ENCODE measurements at regions not wholly inside any gene's neighbourhood (a gene's known extent, or its start where the extent isn't known, plus 50 kb on each side); places are given as distances from the start of the nearest gene placed in this dataset.

DNA sequence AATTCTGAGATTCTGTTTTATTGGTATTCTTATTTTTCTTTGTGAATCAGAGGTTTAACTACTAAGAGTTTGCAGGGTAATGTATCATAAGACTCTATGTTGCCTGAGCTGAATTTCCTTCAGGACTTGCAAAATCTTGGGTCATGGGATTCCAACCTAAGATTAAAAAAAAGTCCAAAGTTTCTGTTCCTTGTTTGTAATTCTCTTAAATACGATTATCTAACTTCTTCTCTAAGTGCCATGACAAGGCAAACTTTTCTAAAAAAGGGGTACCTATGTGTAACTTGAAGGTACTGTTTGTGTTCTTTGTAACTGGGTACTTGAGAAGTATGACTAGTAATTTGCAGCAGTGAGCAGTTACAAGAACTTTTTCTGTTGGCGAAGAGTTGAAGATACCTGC is 181.3 kb upstream of the ZEB2 start:
- H4K20me1 ChIP-seq (ENCODE audit: control insufficient read depth, extremely low read depth, insufficient read depth, low read length): no peaks in the 10 kb centered on the region
- H3K36me3 ChIP-seq (ENCODE audit: control insufficient read depth, insufficient read depth, low read length): no peaks in the 10 kb centered on the region
- DNase-seq (ENCODE audit: low read depth in 2 of 2): no peak
- no peaks in the 10 kb centered on the region for H3K79me2 ChIP-seq (ENCODE audit: control insufficient read depth, insufficient read depth, low read length)
- no peak overlapping the region for H3K27ac ChIP-seq (ENCODE audit: insufficient read depth, low read length)
- H3K4me3 ChIP-seq (replicated peaks in 1 of 4; ENCODE audit: control extremely low read depth in 1 of 4, insufficient read depth in 1 of 4, low read depth in 3 of 4, low read length in 4 of 4): no peak overlapping the region
- H3K9ac ChIP-seq (ENCODE audit: insufficient read depth, low read length): no peak overlapping the region
- no peaks in the 10 kb centered on the region for H3K4me1 ChIP-seq (ENCODE audit: control insufficient read depth, extremely low read depth, insufficient read depth, low read length)
- H3K27me3 ChIP-seq (ENCODE audit: control insufficient read depth, insufficient read depth, low read length): no peaks in the 10 kb centered on the region
- H2AFZ ChIP-seq (ENCODE audit: low read length): no peak overlapping the region
- no peak overlapping the region for H3K4me2 ChIP-seq (ENCODE audit: extremely low read depth, insufficient read depth, low read length)
- no peaks in the 10 kb centered on the region for H3K9me3 ChIP-seq (ENCODE audit: control insufficient read depth, insufficient read depth, low read depth, low read length)
- TF ChIP-seq, protein P1, sequence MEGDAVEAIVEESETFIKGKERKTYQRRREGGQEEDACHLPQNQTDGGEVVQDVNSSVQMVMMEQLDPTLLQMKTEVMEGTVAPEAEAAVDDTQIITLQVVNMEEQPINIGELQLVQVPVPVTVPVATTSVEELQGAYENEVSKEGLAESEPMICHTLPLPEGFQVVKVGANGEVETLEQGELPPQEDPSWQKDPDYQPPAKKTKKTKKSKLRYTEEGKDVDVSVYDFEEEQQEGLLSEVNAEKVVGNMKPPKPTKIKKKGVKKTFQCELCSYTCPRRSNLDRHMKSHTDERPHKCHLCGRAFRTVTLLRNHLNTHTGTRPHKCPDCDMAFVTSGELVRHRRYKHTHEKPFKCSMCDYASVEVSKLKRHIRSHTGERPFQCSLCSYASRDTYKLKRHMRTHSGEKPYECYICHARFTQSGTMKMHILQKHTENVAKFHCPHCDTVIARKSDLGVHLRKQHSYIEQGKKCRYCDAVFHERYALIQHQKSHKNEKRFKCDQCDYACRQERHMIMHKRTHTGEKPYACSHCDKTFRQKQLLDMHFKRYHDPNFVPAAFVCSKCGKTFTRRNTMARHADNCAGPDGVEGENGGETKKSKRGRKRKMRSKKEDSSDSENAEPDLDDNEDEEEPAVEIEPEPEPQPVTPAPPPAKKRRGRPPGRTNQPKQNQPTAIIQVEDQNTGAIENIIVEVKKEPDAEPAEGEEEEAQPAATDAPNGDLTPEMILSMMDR (conservative IDR thresholded peaks at IDR 0.05 in 1 of 2, IDR thresholded peaks at IDR 0.05 in 1 of 2; ENCODE audit: low read depth in 1 of 2, low read length in 2 of 2): no peak

DNA sequence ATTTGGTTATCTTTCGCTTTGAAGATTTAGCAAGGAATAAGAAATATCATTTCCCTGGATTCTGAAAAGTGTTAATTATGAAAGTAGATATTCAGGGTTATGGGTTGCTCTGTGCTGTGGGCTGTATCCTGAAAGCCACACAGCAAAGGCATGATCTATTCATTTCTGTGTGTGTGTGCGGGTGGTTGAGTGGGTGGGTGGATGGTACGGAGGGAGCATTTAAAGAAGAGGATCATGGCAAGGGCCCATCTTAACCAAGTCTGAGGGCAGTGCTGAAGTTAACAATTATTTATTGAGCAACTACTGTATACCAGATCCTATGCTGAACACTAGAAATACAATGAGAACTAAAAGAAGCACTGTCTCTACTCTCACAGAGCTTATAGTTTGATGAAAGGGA is 178.2 kb upstream of the ZEB2 start:
- Histone ChIP-seq H3K9ac (ENCODE audit: insufficient read depth, low read length) (no peak overlapping the region), H4K20me1 (ENCODE audit: control insufficient read depth, extremely low read depth, insufficient read depth, low read length) (no peaks in the 10 kb centered on the region), H3K27me3 (ENCODE audit: control insufficient read depth, insufficient read depth, low read length) (no peaks in the 10 kb centered on the region), H3K4me2 (ENCODE audit: extremely low read depth, insufficient read depth, low read length) (no peak overlapping the region), H3K36me3 (ENCODE audit: control insufficient read depth, insufficient read depth, low read length) (no peaks in the 10 kb centered on the region), H3K4me3 (replicated peaks in 1 of 4; ENCODE audit: control extremely low read depth in 1 of 4, insufficient read depth in 1 of 4, low read depth in 3 of 4, low read length in 4 of 4) (no peak overlapping the region), H3K9me3 (ENCODE audit: control insufficient read depth, insufficient read depth, low read depth, low read length) (no peaks in the 10 kb centered on the region), H3K27ac (ENCODE audit: insufficient read depth, low read length) (no peak overlapping the region), H3K4me1 (ENCODE audit: control insufficient read depth, extremely low read depth, insufficient read depth, low read length) (no peaks in the 10 kb centered on the region), H3K79me2 (ENCODE audit: control insufficient read depth, insufficient read depth, low read length) (no peaks in the 10 kb centered on the region), H2AFZ (ENCODE audit: low read length) (no peak overlapping the region)
- DNase-seq (ENCODE audit: low read depth in 2 of 2): no peak
- TF ChIP-seq, protein P1 (conservative IDR thresholded peaks at IDR 0.05 in 1 of 2, IDR thresholded peaks at IDR 0.05 in 1 of 2; ENCODE audit: low read depth in 1 of 2, low read length in 2 of 2): no peak
- no peak for TF ChIP-seq EZH2 (IDR thresholded peaks at IDR 0.05; ENCODE audit: low read length, missing control alignments)

DNA sequence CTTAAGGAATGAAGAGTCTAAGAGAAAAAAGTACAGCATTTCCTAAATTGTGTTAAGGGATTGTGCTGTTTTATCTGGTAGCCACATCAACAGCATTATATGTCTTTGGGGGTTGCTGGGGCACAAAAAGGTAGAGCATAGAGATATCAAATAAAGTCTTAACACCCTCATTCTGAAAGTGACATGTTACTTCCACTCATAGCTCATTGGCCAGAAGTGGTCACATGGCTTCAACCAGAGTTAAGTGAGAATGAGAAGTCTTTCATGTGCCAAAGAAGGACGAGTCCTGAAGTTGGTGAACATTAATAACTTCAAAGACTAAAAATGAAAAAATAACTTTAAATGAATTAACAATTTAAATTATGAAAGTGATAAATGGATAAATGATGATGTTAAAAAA is 175.7 kb upstream of the ZEB2 start:
- no peaks in the 10 kb centered on the region for H3K4me1 ChIP-seq (ENCODE audit: control insufficient read depth, extremely low read depth, insufficient read depth, low read length)
- no peak overlapping the region for H2AFZ ChIP-seq (ENCODE audit: low read length)
- no peaks in the 10 kb centered on the region for H3K27me3 ChIP-seq (ENCODE audit: control insufficient read depth, insufficient read depth, low read length)
- H3K27ac ChIP-seq (ENCODE audit: insufficient read depth, low read length): no peak overlapping the region
- H3K36me3 ChIP-seq (ENCODE audit: control insufficient read depth, insufficient read depth, low read length): no peaks in the 10 kb centered on the region
- H3K9ac ChIP-seq (ENCODE audit: insufficient read depth, low read length): no peak overlapping the region
- H3K4me2 ChIP-seq (ENCODE audit: extremely low read depth, insufficient read depth, low read length): no peak overlapping the region
- no peak overlapping the region for H3K4me3 ChIP-seq (replicated peaks in 1 of 4; ENCODE audit: control extremely low read depth in 1 of 4, insufficient read depth in 1 of 4, low read depth in 3 of 4, low read length in 4 of 4)
- TF ChIP-seq, protein P1 (conservative IDR thresholded peaks at IDR 0.05 in 1 of 2, IDR thresholded peaks at IDR 0.05 in 1 of 2; ENCODE audit: low read depth in 1 of 2, low read length in 2 of 2): no peak
- TF ChIP-seq EZH2 (IDR thresholded peaks at IDR 0.05; ENCODE audit: low read length, missing control alignments): no peak
- DNase-seq (ENCODE audit: low read depth in 2 of 2): no peak
- H4K20me1 ChIP-seq (ENCODE audit: control insufficient read depth, extremely low read depth, insufficient read depth, low read length): no peaks in the 10 kb centered on the region
- H3K9me3 ChIP-seq (ENCODE audit: control insufficient read depth, insufficient read depth, low read depth, low read length): no peaks in the 10 kb centered on the region
- no peaks in the 10 kb centered on the region for H3K79me2 ChIP-seq (ENCODE audit: control insufficient read depth, insufficient read depth, low read length)

All from fibroblast of lung (primary cell).